ENCODE measurements at regions not wholly inside any gene's neighbourhood (a gene's known extent, or its start where the extent isn't known, plus 50 kb on each side); places are given as distances from the start of the nearest gene placed in this dataset.
"Not testable (repeated sequence)": the region's sequence is repeated elsewhere in the genome, so short reads cannot be mapped to it uniquely, and the experiment has no call there.

DNA sequence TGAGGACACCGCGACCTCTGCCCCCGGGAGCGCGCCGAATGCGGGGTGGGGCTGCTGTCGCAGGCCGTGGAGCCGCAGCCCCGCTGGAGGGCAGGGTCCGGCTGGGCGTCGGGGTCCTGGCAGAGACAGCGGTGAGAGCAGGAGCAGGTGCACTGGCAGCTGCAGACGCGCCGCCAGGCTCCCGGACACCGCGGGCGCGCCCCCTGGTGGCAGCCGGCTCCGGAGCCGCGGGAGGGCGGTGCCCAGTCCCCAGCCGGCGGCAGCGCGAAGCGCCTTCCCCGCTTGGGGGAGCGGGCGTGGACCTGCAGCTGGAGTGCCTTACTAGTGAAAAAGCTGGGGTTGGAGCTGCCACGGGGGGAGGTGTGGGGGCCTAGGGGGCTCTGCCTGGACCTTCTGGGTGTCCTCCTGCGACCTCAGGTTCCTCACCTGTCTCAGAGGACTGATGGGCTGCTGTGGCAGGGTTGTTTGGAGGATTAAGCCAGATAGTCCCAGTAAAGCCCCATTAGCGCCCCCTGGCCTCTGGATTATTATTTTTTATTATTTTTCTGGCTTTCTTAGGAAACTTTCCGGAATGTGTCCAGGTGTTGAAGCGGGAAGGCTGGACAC, 274.2 kb downstream of the CCDC74A start:
- TF ChIP-seq, protein P1, sequence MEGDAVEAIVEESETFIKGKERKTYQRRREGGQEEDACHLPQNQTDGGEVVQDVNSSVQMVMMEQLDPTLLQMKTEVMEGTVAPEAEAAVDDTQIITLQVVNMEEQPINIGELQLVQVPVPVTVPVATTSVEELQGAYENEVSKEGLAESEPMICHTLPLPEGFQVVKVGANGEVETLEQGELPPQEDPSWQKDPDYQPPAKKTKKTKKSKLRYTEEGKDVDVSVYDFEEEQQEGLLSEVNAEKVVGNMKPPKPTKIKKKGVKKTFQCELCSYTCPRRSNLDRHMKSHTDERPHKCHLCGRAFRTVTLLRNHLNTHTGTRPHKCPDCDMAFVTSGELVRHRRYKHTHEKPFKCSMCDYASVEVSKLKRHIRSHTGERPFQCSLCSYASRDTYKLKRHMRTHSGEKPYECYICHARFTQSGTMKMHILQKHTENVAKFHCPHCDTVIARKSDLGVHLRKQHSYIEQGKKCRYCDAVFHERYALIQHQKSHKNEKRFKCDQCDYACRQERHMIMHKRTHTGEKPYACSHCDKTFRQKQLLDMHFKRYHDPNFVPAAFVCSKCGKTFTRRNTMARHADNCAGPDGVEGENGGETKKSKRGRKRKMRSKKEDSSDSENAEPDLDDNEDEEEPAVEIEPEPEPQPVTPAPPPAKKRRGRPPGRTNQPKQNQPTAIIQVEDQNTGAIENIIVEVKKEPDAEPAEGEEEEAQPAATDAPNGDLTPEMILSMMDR (IDR thresholded peaks at IDR 0.05): peak; percentile 35 to 81 (median 70)
- not testable (repeated sequence) for TF ChIP-seq POLR2A (IDR thresholded peaks at IDR 0.05)

Data from heart left ventricle (tissue), 13 donors.